ENCODE measurements at regions not wholly inside any gene's neighbourhood (a gene's known extent, or its start where the extent isn't known, plus 50 kb on each side); places are given as distances from the start of the nearest gene placed in this dataset.

GRCh38 chr1:199736646-199737045 is 290.9 kb upstream of the NR5A2 start:
- no peak for DNase-seq (ENCODE audit: low read depth)

GRCh38 chr1:199741586-199741985 is 285.9 kb upstream of the NR5A2 start:
- no peak for DNase-seq (ENCODE audit: low read depth)

- no peak for DNase-seq (ENCODE audit: low read depth)
Observed at GRCh38 chr1:199742547-199742946, 285.0 kb upstream of the NR5A2 start.

DNA sequence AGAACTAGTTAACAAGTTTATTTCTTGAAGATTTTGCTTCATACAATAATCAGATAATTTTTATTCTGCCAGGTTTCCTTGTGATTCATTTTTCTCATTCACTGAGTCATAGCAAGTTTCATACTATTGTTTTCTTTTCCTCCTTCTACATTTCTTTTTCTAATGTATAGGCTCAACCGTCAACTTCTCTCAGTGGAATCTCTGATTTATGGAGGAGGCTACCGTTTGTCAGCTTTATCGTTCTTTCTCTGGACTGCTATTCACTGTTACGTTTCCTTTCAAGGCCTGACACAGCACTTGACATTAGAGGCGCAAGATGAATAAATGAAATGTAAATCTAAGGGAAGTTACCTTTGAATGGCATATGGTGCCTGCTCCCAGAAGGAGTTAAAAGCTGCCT is 284.3 kb upstream of the NR5A2 start:
- no peak for DNase-seq (ENCODE audit: low read depth)

- DNase-seq (ENCODE audit: low read depth) = no peak
Observed at GRCh38 chr1:199746666-199747384, 280.7 kb upstream of the NR5A2 start.

GRCh38 chr1:199747984-199748383 is 279.5 kb upstream of the NR5A2 start:
- DNase-seq (ENCODE audit: low read depth) = no peak

DNA sequence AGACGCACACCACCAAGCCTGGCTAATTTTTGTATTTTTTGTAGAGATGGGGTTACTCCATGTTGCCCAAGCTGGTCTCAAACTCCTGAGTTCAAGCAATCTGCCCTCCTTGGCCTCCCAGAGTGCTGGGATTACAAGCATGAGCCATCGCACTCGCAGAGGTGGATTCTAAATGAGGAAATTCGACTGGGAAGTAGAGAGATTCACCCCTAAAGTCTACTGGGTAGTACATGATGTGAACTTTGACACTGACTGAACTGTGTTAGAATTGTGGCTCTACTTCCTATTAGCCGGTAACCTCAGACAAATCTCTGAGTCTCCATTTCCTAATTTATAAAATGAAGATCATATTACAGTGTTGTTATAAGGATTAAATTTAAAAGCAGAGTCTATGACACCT is 276.0 kb upstream of the NR5A2 start:
- no peak for DNase-seq (ENCODE audit: low read depth)

GRCh38 chr1:199751962-199752687 is 275.4 kb upstream of the NR5A2 start:
- no peak for DNase-seq (ENCODE audit: low read depth)

GRCh38 chr1:199752688-199753027 is 274.9 kb upstream of the NR5A2 start:
- no peak for DNase-seq (ENCODE audit: low read depth)

DNA sequence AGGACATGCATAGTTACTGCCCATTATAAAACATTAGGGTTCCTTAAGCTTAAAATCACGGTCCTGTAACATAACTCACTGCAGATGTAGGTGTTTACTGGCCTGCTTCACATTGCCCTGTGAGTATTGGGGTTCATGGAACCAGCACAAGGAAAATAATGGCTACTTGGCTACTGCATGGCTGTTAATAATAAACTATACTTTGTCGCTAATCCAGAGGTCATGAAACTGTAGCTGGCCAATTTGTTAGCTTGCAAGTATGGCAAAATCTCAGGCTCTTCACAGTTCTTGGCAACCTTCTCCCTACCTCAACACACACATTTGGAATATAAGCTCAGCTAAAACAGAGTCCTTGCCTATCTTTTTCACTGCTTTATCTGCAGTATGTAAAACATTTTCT is 274.0 kb upstream of the NR5A2 start:
- DNase-seq (ENCODE audit: low read depth) = no peak

- DNase-seq (ENCODE audit: low read depth) = no peak
Observed at GRCh38 chr1:199756066-199756465, 271.4 kb upstream of the NR5A2 start.

- DNase-seq (ENCODE audit: low read depth) = no peak
Observed at GRCh38 chr1:199758626-199759255, 268.8 kb upstream of the NR5A2 start.

DNA sequence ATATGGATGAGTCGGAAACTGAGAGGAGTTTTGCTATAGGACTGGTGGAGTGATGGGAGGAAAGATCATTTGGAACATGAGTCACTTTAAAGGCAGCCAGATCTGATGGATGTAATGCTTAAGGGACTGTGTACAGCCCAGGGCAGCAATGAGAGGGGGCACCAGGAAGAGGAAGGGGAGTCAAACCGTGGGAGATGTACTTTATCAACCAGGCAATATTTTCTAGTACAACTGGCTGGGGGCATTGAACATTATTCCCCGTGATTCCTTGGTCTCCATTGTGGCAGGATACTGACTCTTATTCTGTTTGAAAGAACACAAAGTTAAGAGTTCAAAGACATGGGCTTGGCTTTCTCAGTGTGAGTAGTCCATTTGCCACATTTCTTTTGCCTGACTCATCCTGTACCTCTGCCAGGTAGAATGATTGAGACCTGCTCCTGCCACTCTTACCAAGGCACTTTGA is 268.2 kb upstream of the NR5A2 start:
- DNase-seq (ENCODE audit: low read depth) = no peak

DNA sequence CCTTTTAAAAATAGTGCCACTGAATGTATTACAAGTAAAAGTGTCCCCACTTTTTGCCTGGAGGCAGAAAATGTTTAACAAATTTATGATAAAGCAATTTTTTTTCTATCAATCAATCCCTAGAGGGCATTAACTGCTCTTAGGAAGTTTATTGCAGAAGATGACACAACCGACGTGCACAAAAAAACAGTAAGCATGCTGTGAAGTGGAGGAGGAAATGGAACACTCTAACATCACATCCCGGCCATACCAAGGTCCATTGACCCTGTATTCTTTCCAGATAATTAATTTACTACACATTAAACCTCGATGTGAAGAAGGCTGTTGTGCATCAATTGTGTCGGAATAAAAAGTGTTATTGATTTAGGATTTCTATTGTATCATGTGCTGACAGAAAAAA is 264.9 kb upstream of the NR5A2 start:
- no peak for DNase-seq (ENCODE audit: low read depth)

DNA sequence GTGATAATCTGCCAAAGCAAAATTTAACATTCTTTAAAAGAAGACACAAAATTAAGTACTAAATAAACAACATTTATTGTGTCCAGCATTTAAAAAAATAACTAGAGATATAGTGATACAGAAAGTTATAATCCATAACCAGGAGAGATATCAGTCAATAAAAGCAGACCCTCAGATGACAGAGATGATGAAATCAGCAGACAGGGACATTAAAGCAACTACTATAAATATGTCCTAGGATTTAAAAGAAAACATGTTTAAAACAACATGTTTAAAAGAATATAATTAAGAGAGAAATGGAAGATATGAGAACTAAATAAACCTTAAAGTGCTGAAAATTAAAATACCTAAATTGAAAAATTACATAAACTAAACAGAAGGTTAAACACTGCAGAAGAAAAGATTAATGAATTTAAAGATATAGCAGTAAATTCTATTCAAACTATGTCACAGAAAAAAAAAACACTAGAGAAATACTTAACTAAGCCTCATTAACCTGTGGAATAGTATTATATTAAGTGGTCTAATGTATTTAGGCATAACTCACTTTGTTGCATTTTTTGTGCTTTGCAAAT is 261.2 kb upstream of the NR5A2 start:
- no peak for DNase-seq (ENCODE audit: low read depth)

DNA sequence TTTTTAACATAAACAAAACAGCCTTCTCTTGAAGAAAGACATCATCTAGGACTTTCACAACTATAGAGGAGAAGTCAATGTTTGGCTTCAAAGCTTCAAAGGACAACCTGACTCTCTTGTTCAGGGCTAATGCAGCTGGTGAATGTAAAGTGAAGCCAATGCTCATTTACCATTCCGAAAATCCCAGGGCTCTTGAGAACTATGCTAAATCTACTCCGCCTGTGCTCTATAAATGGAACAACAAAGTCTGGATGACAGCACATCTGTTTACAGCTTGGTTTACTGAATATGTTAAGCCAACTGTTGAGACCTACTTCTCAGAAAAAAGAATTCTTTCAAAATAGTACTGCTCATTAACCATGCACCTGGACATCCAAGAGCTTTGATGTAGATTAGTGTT is 259.8 kb upstream of the NR5A2 start:
- no peak for DNase-seq (ENCODE audit: low read depth)

DNA sequence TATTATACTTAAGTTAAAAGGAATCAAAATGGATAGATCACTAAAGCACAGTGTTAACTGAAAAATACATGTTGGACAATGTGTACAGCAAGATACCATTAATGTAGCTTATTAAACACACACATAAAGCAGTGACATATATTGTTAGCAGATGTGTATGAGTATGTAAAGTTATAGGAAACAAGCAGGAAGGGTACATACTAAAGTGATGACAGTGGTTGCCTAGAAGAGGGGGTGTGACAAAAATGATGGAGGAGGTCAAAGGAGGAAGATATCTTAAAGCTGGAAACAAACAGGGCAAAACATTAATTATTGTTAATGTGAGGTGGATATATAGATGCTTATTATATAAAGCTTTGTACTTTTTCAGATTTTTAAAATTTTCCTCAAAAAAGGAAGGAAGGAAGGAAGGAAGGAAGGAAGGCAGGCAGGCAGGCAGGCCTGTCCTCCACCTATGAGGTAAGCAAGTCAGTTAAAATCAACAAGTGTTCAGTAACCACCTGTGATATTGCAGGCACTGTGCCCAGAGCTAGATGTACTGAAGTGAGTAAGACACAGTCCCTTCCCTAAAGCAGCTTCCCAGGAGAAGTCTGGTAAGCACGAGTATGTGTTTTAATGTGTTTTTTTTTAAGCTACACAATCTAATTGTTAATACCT is 252.9 kb upstream of the NR5A2 start:
- no peak for DNase-seq (ENCODE audit: low read depth)

GRCh38 chr1:199776768-199777497 is 250.6 kb upstream of the NR5A2 start:
- DNase-seq (ENCODE audit: low read depth) = no peak

DNA sequence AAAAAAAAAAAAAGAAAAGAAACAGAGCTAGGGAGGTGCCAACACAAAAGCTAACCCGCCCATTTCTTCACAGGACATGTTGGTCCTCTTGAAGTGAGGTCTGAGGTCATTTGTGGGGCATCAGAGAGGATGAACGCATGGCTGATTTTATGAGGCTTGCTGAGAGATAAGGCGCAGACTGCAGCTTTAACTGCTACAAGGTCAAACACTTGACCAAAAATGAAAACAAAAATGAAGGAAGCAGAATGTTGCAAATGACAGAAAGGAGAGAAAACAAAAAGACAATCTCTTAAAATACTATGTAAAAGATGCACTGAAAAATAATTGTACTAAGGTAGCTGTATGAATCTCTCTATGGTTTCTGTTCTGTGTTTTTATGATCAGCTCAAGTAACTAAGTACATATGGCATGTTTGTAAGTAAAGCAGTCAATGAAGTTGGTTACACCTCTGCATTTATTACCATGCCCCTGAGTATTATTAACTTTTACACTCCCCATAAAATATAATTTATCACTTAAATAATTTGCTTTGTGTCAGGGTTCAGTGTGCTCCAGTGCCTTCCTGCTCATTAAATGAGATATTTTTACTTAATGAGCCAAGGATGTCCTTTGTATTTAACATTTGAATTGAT is 249.1 kb upstream of the NR5A2 start:
- DNase-seq (ENCODE audit: low read depth) = no peak

- no peak for DNase-seq (ENCODE audit: low read depth)
Observed at GRCh38 chr1:199780091-199780490, 247.4 kb upstream of the NR5A2 start.
